Esophagus squamous epithelium (tissue), 5 donors: ENCODE measurements at regions not wholly inside any gene's neighbourhood (a gene's known extent, or its start where the extent isn't known, plus 50 kb on each side); places are given as distances from the start of the nearest gene placed in this dataset.

ENCODE experiments used
- DNase-seq: peaks from one replicate; lab custom pipeline; 2025; lab: John Stamatoyannopoulos, UW
- H3K27ac ChIP-seq, 4 donors: fragments of 200-600 bp; sonication (generic); one replicate each; pipeline ENCODE4 v1.5.1; 2016 to 2019; ENCODE audit warnings: mild to moderate bottlenecking in 1 of 4
- H3K27me3 ChIP-seq, 4 donors: fragments of 200-600 bp; sonication (generic); 1 replicate in 3 of 4; 2 replicates in 1 of 4; pipeline versions ENCODE4 v1.5.1 to v1.6.0; 2017 to 2021; ENCODE audit warnings: antibody characterized with exemption in 1 of 4
- H3K36me3 ChIP-seq, 3 donors: fragments of 200-600 bp; sonication (generic); one replicate each; pipeline ENCODE4 v1.5.1; 2016 to 2019
- H3K4me1 ChIP-seq, 3 donors: fragments of 200-600 bp; sonication (generic); one replicate each; pipeline ENCODE4 v1.5.1; 2017 to 2019
- H3K4me3 ChIP-seq, 4 donors: fragments of 200-600 bp; sonication (generic); 1 replicate in 3 of 4; 2 replicates in 1 of 4; pipeline ENCODE4 v1.5.1; 2016 to 2019; ENCODE audit warnings: mild to moderate bottlenecking in 2 of 4, moderate library complexity in 1 of 4
- H3K9me3 ChIP-seq, 3 donors: fragments of 200-600 bp; sonication (generic); one replicate each; pipeline ENCODE4 v1.5.1; 2016 to 2019
- CTCF ChIP-seq, 6 experiments: fragments of 450-650 bp in 4 of 6; fragments of 200-600 bp in 2 of 6; sonication (generic) in 2 of 6; IDR thresholded peaks; one replicate each; pipeline ENCODE4 v1.5.1; 2016 to 2019; ENCODE audit warnings: antibody characterized with exemption in 6 of 6, mild to moderate bottlenecking in 4 of 6, moderate library complexity in 4 of 6
- POLR2A ChIP-seq, 4 donors: fragments of 450-650 bp; IDR thresholded peaks; one replicate each; pipeline ENCODE4 v1.6.1; 2017; ENCODE audit warnings: antibody characterized with exemption in 4 of 4, mild to moderate bottlenecking in 4 of 4, moderate library complexity in 3 of 4
- WGBS, 2 donors: methylation state at CpG; one replicate each; pipeline ENCODE4 v1.1.5; 2018; 5-methylcytosine and 5-hydroxymethylcytosine counted together
- intact Hi-C: fragments of 100-400 bp; cut with DNase I; formaldehyde crosslinking; loops from one replicate; pipeline ENCODE4 v1.15.0; 2022
- donor health status: DM: yes; HTN: yes; CAD: no.

- TF ChIP-seq CTCF (IDR thresholded peaks at IDR 0.05) (no peak), POLR2A (IDR thresholded peaks at IDR 0.05) (no peak)
- no peak overlapping the region for H3K4me3 ChIP-seq
- intact Hi-C loops, result no loop called here
- no peaks in the 10 kb centered on the region for H3K27me3 ChIP-seq
- H3K36me3 ChIP-seq, result no peaks in the 10 kb centered on the region
- no peaks in the 10 kb centered on the region for H3K4me1 ChIP-seq
- H3K27ac ChIP-seq, result no peak overlapping the region
- DNase-seq, result no peak
- H3K9me3 ChIP-seq, result no peaks in the 10 kb centered on the region
- WGBS, 2 donors, result 78% methylated on average over 2 of the region's 2 CpGs
Observed at GRCh38 chr13:74709226-74709625, 575.0 kb upstream of the KLF12 start.

DNA sequence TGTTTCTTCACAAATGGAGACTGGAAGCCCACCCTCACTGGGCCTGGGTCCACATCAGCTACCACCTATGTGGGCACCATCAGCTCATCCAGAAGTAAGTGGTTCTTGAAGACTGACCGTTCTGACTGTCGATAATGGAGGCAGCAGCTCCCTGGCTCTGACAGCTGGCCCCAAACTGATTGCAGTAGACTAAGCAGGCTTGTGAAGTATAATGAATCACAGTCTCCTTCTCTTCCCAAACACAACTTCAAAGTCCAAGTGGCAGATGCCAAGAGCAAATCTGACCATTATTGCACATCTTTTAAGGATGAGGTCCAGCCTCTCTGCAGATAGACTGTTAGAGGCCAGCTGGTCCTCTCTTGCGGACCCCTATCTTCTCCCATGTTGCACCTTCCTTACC, 574.4 kb upstream of the KLF12 start:
- H3K36me3 ChIP-seq, result no peaks in the 10 kb centered on the region
- no peak overlapping the region for H3K27ac ChIP-seq
- intact Hi-C loops, result no loop called here
- no peaks in the 10 kb centered on the region for H3K27me3 ChIP-seq
- H3K9me3 ChIP-seq, result no peaks in the 10 kb centered on the region
- H3K4me1 ChIP-seq, result no peaks in the 10 kb centered on the region
- H3K4me3 ChIP-seq, result no peak overlapping the region
- 46 to 62% methylated on average over 2 to 3 of the region's 3 CpGs for WGBS, 2 donors
- no peak for DNase-seq
- TF ChIP-seq CTCF (IDR thresholded peaks at IDR 0.05) (no peak), POLR2A (IDR thresholded peaks at IDR 0.05) (no peak)

GRCh38 chr13:74707291-74707690, 573.1 kb upstream of the KLF12 start:
- Histone ChIP-seq H3K9me3 (no peaks in the 10 kb centered on the region), H3K4me3 (no peak overlapping the region), H3K27ac (no peak overlapping the region), H3K27me3 (no peaks in the 10 kb centered on the region), H3K36me3 (no peaks in the 10 kb centered on the region), H3K4me1 (no peaks in the 10 kb centered on the region)
- 17 to 50% methylated on average over 1 of the region's 1 CpG for WGBS, 2 donors
- TF ChIP-seq POLR2A (IDR thresholded peaks at IDR 0.05) (no peak), CTCF (IDR thresholded peaks at IDR 0.05) (no peak)
- intact Hi-C loops, result no loop called here
- no peak for DNase-seq

DNA sequence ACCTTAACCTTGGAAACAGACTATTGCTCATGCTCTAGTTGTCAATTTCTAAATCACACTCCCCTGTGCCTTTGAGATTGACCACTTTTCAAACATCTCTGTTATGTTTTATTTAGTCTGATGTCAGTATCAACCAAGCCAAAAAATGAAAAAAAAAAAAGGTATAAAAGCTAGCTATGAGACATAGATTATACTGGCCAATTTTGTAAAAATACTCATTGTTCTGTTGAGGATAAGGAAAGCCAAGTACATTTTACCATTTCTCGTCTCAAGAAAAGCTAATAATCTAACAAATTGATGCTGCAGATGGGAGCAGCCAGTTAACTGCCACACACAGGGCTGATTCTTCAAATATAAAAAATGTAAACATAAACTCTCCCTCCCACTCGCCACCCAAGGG, 572.6 kb upstream of the KLF12 start:
- TF ChIP-seq CTCF (IDR thresholded peaks at IDR 0.05), result no peak
- no peak for TF ChIP-seq POLR2A (IDR thresholded peaks at IDR 0.05)
- H3K27me3 ChIP-seq, result no peaks in the 10 kb centered on the region
- H3K9me3 ChIP-seq, result no peaks in the 10 kb centered on the region
- no peak overlapping the region for H3K27ac ChIP-seq
- no peaks in the 10 kb centered on the region for H3K36me3 ChIP-seq
- intact Hi-C loops, result no loop called here
- no peaks in the 10 kb centered on the region for H3K4me1 ChIP-seq
- no peak for DNase-seq
- H3K4me3 ChIP-seq, result no peak overlapping the region
- WGBS, 2 donors, result 34 to 45% methylated on average over 2 of the region's 2 CpGs

DNA sequence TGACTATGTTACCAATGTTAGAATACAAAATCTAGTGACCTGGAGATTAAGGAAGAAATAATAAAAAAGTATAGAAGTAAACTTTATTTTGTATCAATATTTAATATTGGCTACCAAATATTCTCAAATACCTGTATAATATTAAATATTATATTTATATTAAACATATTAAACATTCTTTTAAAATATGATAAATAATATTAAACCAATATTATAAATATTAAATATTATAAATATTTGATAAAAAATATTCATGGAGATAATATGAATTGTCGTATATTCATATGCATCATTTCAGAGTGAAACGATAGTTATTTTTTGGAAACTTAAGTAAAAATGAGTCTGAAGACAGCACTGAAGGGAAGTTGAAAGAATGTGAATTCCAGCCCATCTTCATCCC, 571.2 kb upstream of the KLF12 start:
- WGBS, 2 donors, result 87 to 100% methylated on average over 2 of the region's 2 CpGs
- TF ChIP-seq POLR2A (IDR thresholded peaks at IDR 0.05) (no peak), CTCF (IDR thresholded peaks at IDR 0.05) (no peak)

More for the DNA sequence above, 571.2 kb upstream of the KLF12 start:
- Histone ChIP-seq H3K4me1 (no peaks in the 10 kb centered on the region), H3K36me3 (no peaks in the 10 kb centered on the region), H3K27ac (no peak overlapping the region), H3K27me3 (no peaks in the 10 kb centered on the region), H3K9me3 (no peaks in the 10 kb centered on the region), H3K4me3 (no peak overlapping the region)
- intact Hi-C loops, result no loop called here
- DNase-seq, result no peak
